ENCODE measurements at regions not wholly inside any gene's neighbourhood (a gene's known extent, or its start where the extent isn't known, plus 50 kb on each side); places are given as distances from the start of the nearest gene placed in this dataset.

DNA sequence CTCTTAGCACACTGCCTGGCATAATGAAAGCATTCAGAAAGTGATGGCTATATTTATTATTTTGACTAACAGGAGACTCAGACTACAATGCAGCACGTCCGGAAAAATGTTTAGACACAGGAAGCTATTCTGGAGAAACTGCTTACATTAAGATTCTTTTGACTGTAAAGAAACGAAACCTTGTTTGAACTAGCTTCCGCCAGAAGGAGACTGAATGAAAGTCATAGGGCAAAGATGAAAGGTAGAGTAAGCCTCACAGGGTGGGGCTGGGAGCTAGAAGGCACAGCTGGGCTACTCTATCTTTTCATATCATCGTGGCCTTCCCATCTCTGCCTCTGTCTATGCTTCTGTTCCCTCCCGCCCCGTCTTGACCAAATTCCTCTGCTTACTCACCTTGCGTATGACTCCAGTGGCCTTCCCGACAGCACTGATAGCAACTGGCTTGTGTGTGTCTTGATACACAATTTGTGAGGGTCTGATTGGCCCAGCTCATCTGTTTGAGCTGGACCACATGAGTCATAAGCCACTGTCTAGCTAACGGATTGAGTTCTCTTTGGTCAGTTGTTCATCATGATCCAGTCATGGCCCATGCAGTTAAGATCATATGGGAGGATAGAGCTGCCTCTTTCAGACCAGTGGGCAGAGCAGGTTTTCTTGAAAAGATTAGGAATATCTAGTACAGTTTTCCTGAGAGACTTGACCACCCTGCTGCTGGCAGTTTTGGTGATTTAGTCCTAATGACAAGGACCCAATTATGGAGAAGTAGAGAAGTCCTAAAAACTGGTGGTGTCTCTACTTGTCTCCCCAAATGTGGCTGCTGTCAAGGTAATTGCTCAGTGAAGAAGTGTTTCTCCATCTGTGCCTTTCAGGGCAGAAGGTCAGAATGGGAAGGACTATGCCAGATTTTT is 151.5 kb upstream of the SLC38A2 start:
- H3K4me1 Mint-ChIP-seq (ENCODE audit: insufficient read depth, unreplicated experiment): peaks cover 31% of the 10 kb centered on the region
- TSS peak; percentile 90 for BruUV-seq (replicated peaks)
- H3K4me3 Mint-ChIP-seq (ENCODE audit: unreplicated experiment): peak overlapping the region; percentile 14
- ChIA-PET POLR2A (interaction anchor here (0.7 to 1.7 kb wide), 11 partner anchors 11 to 140 kb away, joined by 3 to 7 read pairs (median 4); no protein-coding TSS in a partner anchor), CTCF (interaction anchor here (0.6 to 1.9 kb wide), 5 partner anchors 13 to 25 kb away, joined by 3 to 5 read pairs (median 3); no protein-coding TSS in a partner anchor)
- TF ChIP-seq, protein P1, sequence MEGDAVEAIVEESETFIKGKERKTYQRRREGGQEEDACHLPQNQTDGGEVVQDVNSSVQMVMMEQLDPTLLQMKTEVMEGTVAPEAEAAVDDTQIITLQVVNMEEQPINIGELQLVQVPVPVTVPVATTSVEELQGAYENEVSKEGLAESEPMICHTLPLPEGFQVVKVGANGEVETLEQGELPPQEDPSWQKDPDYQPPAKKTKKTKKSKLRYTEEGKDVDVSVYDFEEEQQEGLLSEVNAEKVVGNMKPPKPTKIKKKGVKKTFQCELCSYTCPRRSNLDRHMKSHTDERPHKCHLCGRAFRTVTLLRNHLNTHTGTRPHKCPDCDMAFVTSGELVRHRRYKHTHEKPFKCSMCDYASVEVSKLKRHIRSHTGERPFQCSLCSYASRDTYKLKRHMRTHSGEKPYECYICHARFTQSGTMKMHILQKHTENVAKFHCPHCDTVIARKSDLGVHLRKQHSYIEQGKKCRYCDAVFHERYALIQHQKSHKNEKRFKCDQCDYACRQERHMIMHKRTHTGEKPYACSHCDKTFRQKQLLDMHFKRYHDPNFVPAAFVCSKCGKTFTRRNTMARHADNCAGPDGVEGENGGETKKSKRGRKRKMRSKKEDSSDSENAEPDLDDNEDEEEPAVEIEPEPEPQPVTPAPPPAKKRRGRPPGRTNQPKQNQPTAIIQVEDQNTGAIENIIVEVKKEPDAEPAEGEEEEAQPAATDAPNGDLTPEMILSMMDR (IDR thresholded peaks at IDR 0.05; ENCODE audit: unreplicated experiment): no peak
- intact Hi-C loops (cut with micrococcal nuclease): loop anchor here (5.0 kb wide), 1 partner anchor 33 kb away; no protein-coding TSS in a partner anchor
- H3K27ac Mint-ChIP-seq (ENCODE audit: low read depth, unreplicated experiment): peak overlapping the region; percentile 22
- H3K36me3 Mint-ChIP-seq (ENCODE audit: insufficient read depth, unreplicated experiment): no peaks in the 10 kb centered on the region
- H3K9me3 Mint-ChIP-seq (ENCODE audit: unreplicated experiment): no peaks in the 10 kb centered on the region
- no peaks in the 10 kb centered on the region for H3K27me3 Mint-ChIP-seq (ENCODE audit: insufficient read depth, unreplicated experiment)
- peak; percentile 73 for DNase-seq (ENCODE audit: unreplicated experiment)

DNA sequence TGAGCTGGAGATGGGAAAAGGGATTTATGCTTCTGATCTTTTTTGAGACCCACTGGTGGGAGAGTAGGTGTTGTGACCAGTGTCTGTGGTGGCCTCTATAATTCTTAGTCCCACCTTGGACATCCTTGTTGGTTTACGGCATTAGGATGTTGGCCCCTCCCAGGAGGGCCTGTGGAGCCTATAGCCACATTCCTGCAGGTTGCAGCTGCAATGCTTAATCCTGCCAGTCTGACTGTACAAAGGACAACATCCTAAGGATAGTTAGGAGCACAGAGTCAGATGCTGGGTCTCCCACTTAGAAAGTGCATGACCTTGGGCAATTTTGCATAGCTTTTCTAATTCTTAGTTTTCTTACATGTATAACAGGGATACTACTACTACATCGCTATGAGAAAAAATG is 150.9 kb upstream of the SLC38A2 start:
- DNase-seq (ENCODE audit: unreplicated experiment): peak; percentile 7
- ChIA-PET CTCF (interaction anchor here (1.1 to 1.9 kb wide), 2 partner anchors 14 to 25 kb away, joined by 3 to 5 read pairs; no protein-coding TSS in a partner anchor), POLR2A (interaction anchor here (0.6 to 1.7 kb wide), 13 partner anchors 10 to 141 kb away, joined by 3 to 6 read pairs (median 3); no protein-coding TSS in a partner anchor)
- Mint-ChIP-seq H3K36me3 (ENCODE audit: insufficient read depth, unreplicated experiment) (no peaks in the 10 kb centered on the region), H3K4me3 (ENCODE audit: unreplicated experiment) (peak overlapping the region; percentile 14), H3K27ac (ENCODE audit: low read depth, unreplicated experiment) (peak overlapping the region; percentile 22), H3K4me1 (ENCODE audit: insufficient read depth, unreplicated experiment) (peaks cover 34% of the 10 kb centered on the region), H3K27me3 (ENCODE audit: insufficient read depth, unreplicated experiment) (no peaks in the 10 kb centered on the region), H3K9me3 (ENCODE audit: unreplicated experiment) (no peaks in the 10 kb centered on the region)
- no TSS peak for BruUV-seq (replicated peaks)
- TF ChIP-seq, protein P1 (IDR thresholded peaks at IDR 0.05; ENCODE audit: unreplicated experiment): no peak
- intact Hi-C loops (cut with micrococcal nuclease): loop anchor here (5.0 kb wide), 1 partner anchor 34 kb away; no protein-coding TSS in a partner anchor

DNA sequence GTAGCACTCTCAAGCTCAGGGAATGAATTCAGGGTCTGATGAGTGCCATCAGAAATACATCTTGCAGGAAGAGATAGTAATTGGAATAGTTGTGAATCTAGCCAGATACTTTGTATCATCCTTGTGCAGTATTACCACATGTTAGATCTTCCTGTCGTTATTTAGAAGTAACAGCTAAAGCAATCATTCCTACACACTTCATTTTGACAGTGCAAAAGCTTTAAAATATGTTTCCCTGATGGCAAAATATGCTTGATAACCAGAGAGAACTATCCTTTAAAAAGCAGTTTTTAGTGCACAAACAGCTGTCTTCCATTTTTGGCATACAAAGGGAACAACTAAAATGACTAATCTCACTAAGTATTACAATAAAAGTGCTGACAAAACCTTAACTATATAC is 149.5 kb upstream of the SLC38A2 start:
- peaks cover 38% of the 10 kb centered on the region for H3K4me1 Mint-ChIP-seq (ENCODE audit: insufficient read depth, unreplicated experiment)
- H3K27me3 Mint-ChIP-seq (ENCODE audit: insufficient read depth, unreplicated experiment): no peaks in the 10 kb centered on the region
- TF ChIP-seq, protein P1 (IDR thresholded peaks at IDR 0.05; ENCODE audit: unreplicated experiment): no peak
- no peaks in the 10 kb centered on the region for H3K9me3 Mint-ChIP-seq (ENCODE audit: unreplicated experiment)
- H3K4me3 Mint-ChIP-seq (ENCODE audit: unreplicated experiment): no peak overlapping the region
- intact Hi-C loops (cut with micrococcal nuclease): loop anchor here (5.0 kb wide), 1 partner anchor 35 kb away; no protein-coding TSS in a partner anchor
- POLR2A ChIA-PET: interaction anchor here (0.5 to 1.7 kb wide), 8 partner anchors 10 to 618 kb away, joined by 3 to 5 read pairs (median 3); no protein-coding TSS in a partner anchor
- no TSS peak for BruUV-seq (replicated peaks)
- CTCF ChIA-PET: interaction anchor here (0.6 to 1.5 kb wide), 5 partner anchors 10 to 155 kb away, joined by 3 to 4 read pairs (median 4); no protein-coding TSS in a partner anchor
- DNase-seq (ENCODE audit: unreplicated experiment): no peak
- H3K27ac Mint-ChIP-seq (ENCODE audit: low read depth, unreplicated experiment): no peak overlapping the region
- no peaks in the 10 kb centered on the region for H3K36me3 Mint-ChIP-seq (ENCODE audit: insufficient read depth, unreplicated experiment)

DNA sequence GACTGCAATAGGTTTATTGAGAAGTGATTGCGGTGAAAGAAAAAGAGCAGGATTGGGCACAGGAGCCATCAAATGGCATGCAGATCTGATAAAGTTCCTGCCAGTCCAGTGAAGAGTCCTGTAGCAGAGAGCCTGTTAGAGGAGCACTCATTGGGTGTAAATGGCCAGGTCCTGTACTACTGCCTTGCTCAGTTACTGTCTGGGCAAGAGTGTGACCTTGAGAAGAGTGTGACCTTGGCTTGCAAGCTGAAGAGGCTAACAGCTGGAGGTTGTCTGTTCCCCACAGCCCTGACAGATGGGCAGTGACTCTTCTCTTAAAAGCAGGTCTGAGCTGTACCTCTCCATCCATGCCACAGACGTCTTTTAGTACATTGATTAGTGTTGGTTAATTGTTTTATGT is 148.6 kb upstream of the SLC38A2 start:
- no peaks in the 10 kb centered on the region for H3K36me3 Mint-ChIP-seq (ENCODE audit: insufficient read depth, unreplicated experiment)
- peaks cover 38% of the 10 kb centered on the region for H3K4me1 Mint-ChIP-seq (ENCODE audit: insufficient read depth, unreplicated experiment)
- H3K9me3 Mint-ChIP-seq (ENCODE audit: unreplicated experiment): no peaks in the 10 kb centered on the region
- TF ChIP-seq, protein P1 (IDR thresholded peaks at IDR 0.05; ENCODE audit: unreplicated experiment): no peak
- POLR2A ChIA-PET: interaction anchor here (0.7 to 1.5 kb wide), 5 partner anchors 10 to 119 kb away, joined by 3 to 5 read pairs (median 4); no protein-coding TSS in a partner anchor
- no TSS peak for BruUV-seq (replicated peaks)
- no peak overlapping the region for H3K27ac Mint-ChIP-seq (ENCODE audit: low read depth, unreplicated experiment)
- CTCF ChIA-PET: interaction anchor here (0.5 to 1.5 kb wide), 3 partner anchors 8 to 156 kb away, joined by 3 to 4 read pairs (median 3); no protein-coding TSS in a partner anchor
- H3K27me3 Mint-ChIP-seq (ENCODE audit: insufficient read depth, unreplicated experiment): no peaks in the 10 kb centered on the region
- no peak overlapping the region for H3K4me3 Mint-ChIP-seq (ENCODE audit: unreplicated experiment)
- no peak for DNase-seq (ENCODE audit: unreplicated experiment)
- intact Hi-C loops (cut with micrococcal nuclease): loop anchor here (5.0 kb wide), 1 partner anchor 36 kb away; no protein-coding TSS in a partner anchor
